ENCODE measurements at regions not wholly inside any gene's neighbourhood (a gene's known extent, or its start where the extent isn't known, plus 50 kb on each side); places are given as distances from the start of the nearest gene placed in this dataset.

DNA sequence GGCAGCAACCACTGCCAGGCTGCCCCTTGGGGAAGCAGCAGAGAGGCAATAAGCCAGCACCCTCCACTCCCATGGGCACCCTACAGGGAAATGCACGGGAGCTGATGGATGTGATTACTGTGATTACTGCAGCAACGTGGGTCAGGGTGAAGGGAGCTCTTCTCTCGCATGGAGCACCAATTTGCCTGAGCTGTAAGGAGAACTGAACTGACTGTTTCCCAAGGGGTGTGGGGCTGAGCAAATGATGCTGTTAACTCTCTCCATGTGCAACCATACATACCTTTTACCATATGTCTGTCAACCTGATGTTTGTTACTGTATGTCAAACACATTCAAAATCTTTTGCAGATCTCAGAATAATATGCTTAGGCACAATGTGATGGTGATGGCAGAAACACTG, 680.6 kb downstream of the SQOR start:
- no peak for DNase-seq (ENCODE audit: low read depth)

DNA sequence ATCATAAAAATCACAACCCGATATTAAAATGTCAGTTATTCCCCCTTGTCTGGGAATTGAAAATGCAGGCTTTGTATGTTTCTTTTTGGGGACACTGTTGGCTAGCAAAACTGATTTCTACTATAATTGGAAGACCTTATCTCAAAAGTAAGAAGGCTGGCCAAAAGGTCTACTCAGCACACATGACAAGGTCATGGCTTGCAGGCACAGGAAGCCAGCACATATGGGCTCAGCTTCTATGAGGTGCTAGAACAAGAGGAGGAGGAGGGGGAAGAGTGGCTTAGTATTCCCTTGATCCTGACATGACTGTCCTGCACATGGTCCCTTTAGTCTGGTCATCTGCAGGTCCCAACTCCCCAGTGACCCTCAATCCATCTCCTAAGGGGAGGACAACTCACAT, 681.2 kb downstream of the SQOR start:
- DNase-seq (ENCODE audit: low read depth): no peak

DNA sequence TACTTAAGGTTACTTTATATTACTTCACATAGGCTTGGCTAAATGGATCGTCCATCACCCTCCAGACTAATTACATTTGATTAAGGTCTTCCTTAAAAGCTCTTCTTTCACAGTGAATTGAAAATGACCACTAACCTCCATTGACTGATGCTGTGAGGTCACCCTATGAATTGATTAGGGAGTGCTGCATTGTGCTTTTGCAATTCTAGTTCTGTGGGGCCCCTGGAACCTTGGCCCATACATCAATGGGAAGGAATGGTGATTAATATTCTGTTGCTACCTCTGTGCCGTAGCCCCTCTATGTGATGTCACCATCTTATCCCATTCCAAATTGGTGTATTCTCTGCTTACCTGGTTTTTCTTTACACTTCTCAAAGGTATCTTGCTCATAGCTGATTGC, 682.2 kb downstream of the SQOR start:
- no peak for DNase-seq (ENCODE audit: low read depth)

GRCh38 chr15:46322753-46323152, 687.9 kb downstream of the SQOR start:
- DNase-seq (ENCODE audit: low read depth): no peak

DNA sequence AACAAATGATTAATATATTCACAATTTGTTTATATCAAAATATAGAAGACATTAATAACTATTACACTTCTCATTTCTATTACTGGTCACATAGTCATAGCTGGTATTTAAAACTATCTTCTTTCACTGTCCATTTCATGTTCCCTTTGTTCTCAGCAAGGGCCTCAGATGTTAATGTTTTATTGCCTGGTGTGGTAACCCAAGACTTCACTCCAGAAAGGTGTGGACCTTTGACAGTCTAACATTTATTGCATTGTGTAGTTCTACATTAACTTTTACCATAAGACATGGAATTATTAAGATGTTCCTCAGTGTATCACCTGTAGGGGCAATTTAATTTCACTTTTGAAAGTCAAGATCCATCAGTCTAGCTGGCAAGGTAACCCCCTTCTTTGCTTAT, 691.3 kb downstream of the SQOR start:
- no peak for DNase-seq (ENCODE audit: low read depth)

- no peak for DNase-seq (ENCODE audit: low read depth)
Observed at GRCh38 chr15:46328821-46329220, 694.0 kb downstream of the SQOR start.

GRCh38 chr15:46329876-46330275, 695.0 kb downstream of the SQOR start:
- DNase-seq (ENCODE audit: low read depth): no peak

GRCh38 chr15:46331546-46331945, 696.7 kb downstream of the SQOR start:
- no peak for DNase-seq (ENCODE audit: low read depth)

GRCh38 chr15:46343196-46343935, 708.5 kb downstream of the SQOR start:
- no peak for DNase-seq (ENCODE audit: low read depth)

GRCh38 chr15:46344115-46344724, 709.4 kb downstream of the SQOR start:
- no peak for DNase-seq (ENCODE audit: low read depth)

GRCh38 chr15:46344915-46345314, 710.1 kb downstream of the SQOR start:
- no peak for DNase-seq (ENCODE audit: low read depth)

- DNase-seq (ENCODE audit: low read depth): no peak
Observed at GRCh38 chr15:46354443-46354842, 719.6 kb downstream of the SQOR start.

DNA sequence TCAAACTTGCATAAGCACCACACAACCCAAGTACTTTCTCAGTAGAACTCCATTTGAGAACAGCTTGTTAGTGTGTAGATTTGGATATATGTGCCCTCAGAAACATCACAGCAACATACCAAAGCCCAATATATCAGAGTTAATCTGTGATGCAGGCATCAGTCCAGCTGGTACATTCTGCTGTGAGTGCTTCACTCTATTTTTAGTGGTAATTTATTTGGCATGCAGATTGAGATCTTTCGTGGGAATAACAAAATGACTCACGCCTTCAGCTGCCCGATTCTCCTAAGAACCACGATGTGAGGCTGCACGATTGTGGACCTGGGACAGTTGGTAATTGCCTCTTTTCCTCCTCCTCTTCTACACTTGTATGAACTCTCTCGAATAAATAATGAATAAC, 730.7 kb downstream of the SQOR start:
- no peak for DNase-seq (ENCODE audit: low read depth)

GRCh38 chr15:46366360-46367007, 731.7 kb downstream of the SQOR start:
- no peak for DNase-seq (ENCODE audit: low read depth)

GRCh38 chr15:46383978-46384377, 749.1 kb downstream of the SQOR start:
- DNase-seq (ENCODE audit: low read depth): no peak

GRCh38 chr15:46386356-46386755, 751.5 kb downstream of the SQOR start:
- DNase-seq (ENCODE audit: low read depth): no peak

- no peak for DNase-seq (ENCODE audit: low read depth)
Observed at GRCh38 chr15:46389739-46390138, 754.9 kb downstream of the SQOR start.

DNA sequence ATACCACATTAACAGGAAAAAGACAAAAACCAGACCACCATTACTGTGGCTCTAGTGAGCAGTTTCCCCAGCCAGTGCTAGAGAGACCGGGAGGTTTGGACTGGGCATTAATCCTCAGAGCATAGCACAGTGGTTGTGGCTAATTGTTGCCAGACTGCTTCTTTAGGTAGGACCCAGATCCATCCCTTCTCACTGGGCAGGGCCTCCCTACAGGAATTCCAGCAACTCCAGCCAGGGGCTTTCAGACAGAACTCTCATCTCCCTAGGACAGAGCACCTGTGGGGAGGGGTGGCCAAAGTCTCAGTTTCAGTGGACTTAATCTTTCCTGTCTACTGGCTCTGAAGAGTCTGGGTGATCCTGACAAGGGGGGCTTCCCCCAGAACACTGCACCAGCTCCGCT, 759.6 kb downstream of the SQOR start:
- DNase-seq (ENCODE audit: low read depth): no peak

DNA sequence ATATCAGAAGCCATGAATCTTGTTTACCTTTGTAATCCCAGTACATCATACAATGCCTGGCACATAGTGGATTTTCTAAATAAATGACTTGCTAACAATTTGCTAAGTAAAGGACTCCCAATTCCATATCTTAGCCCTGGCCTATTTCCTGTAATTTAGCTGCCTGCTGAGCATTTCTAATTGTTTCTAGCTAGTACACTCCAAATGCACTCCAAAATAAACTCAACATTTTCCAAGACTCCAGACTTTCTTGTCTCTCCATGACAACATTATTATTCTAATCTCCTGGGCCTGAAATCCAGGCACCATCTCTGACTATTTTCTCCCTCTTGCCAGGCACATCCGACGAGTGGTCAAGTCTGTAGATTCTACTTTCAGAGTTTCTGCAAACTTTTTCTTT, 773.5 kb downstream of the SQOR start:
- no peak for DNase-seq (ENCODE audit: low read depth)

- no peak for DNase-seq (ENCODE audit: low read depth)
Observed at GRCh38 chr15:46409841-46410301, 775.0 kb downstream of the SQOR start.

GRCh38 chr15:46410705-46411104, 775.9 kb downstream of the SQOR start:
- DNase-seq (ENCODE audit: low read depth): no peak

- DNase-seq (ENCODE audit: low read depth): no peak
Observed at GRCh38 chr15:46411900-46412299, 777.1 kb downstream of the SQOR start.

DNA sequence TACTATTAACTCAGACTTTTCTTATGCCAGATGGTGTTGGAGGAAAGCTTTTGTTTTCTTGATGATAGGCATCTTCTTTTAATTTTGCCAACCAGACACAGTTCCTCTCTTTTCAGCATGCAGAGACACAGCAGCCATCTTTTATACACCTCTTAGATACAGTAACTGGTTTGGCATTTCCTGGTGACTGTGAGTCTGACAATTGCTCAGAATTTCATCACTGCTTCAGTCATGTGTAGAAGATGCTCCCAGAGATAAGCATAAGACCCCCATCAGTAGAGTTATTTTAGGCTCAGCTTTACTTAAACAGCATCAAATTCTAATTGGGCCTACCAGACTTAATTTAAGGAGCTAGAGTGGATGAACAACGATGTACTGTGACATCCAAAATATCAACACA, 779.0 kb downstream of the SQOR start:
- no peak for DNase-seq (ENCODE audit: low read depth)
